ENCODE measurements at regions not wholly inside any gene's neighbourhood (a gene's known extent, or its start where the extent isn't known, plus 50 kb on each side); places are given as distances from the start of the nearest gene placed in this dataset.

DNA sequence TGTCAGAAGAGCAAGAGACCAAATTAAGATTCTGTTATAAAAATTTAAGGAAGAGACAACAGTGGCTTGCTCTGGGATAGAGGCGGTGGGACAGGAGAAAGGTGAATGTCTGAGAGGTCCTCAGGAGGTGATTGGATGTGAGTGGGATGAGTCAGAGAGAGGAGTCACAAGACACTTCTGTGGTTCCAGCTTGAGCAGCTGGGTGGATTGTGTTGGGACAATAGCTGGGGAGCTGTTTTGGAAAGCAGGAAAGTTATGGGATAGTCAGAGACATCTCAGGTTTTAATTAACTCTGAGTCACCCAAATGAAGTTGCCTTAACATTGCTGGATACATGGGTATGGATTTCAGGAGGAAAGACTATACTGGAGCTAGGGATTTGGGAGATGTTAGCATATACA, 218.0 kb upstream of the TRIB2 start:
- DNase-seq (ENCODE audit: low read depth, low spot score): no peak

DNA sequence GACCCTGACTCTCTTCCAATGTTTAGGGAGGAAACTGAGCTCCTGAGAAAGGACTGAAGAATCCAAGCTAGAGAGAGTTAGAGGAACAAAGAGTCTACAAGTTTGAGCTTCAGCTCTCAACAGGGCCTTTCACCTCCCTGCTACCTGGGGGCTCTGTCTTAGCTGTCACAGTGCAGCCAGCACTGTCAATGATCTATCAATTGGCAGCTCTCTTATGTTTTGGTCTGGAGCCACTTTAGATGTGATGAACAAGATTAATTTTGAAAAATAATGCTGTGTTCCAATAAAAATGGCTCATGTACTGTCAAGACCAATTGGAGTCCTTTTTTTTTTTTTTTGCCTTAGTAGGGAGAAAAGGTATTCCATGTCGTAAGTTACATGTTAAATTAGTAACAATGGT, 215.8 kb upstream of the TRIB2 start:
- no peak overlapping the region for H3K4me3 ChIP-seq (ENCODE audit: low read length)

More for the DNA sequence above, 218.0 kb upstream of the TRIB2 start:
- no peak overlapping the region for H3K4me3 ChIP-seq (ENCODE audit: low read length)

DNA sequence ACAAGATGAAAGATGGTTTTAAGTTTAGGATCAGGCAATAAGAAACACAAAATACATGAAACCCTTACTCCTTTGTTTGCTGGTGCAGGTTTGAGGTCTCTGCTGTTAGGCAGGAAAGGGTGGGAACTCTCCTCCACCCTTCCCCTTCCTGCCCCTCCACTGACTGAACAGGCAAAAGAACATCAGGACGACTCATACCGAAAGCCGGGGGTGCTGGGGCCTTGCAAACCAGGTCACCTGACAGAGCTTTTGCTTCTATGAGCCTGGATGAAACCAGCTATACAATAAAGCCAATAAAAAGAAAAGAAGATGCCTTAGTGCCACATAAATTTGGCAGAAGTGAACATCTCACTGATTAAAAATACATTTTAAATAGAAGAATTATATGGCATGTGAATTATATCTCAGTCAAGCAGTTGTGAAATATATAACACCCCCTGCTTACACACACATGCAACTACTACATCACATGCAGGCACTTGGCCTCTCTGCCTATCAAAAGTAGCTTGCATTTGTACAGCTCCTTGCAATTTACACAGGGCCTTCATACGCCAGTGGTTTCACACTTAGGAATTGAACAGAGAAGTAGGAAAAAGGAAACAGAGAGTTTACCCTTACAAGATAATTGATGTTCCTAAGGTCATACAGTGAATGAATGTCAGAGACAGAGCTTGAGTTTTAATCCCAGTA, 215.1 kb upstream of the TRIB2 start:
- 0 out of 2 replicates have a peak overlapping the region, but pooled peaks have one; percentile 2 for H3K4me3 ChIP-seq (ENCODE audit: low read length)
- DNase-seq (ENCODE audit: low read depth, low spot score): peak; percentile 75

More for the DNA sequence above, 215.8 kb upstream of the TRIB2 start:
- no peak for DNase-seq (ENCODE audit: low read depth, low spot score)

DNA sequence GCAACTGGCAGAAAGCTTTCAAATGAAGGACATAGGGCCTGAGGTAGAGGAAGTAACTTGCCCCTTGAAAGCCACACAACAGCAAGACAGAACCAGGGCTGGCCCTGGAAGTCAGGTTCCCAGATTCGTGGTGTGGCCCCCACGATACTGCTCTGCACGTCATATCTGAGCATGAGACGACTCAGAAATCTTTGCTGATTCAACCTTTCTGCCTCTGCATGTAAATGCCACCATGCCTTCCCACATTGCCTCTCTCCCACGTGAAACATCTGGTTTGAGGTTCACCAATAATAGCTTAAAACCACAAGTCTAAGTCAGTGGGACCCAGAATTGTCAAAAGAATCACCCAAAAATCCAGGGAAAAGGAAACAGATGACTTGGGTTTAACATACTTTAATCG, 214.0 kb upstream of the TRIB2 start:
- peak; percentile 88 for DNase-seq (ENCODE audit: low read depth, low spot score)
- no peak overlapping the region for H3K4me3 ChIP-seq (ENCODE audit: low read length)

DNA sequence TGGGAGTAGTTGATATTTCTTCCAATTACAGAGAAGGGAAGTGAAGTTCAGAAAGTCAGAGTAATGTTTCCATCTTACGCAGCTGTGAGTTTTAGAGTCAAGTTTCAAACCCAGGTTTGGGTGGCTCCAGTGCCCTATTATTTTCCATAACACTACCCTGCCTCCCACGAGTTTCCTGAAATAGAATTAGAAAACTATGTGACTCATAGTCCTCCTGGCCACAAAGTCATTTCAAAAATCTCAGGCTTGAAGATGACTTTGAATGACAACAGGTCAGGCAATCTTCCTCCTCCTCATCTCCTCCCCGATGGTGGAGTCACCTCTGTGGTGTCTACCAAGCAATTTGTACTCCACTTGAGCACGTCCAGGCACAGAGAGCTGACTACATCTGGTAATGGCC, 212.3 kb upstream of the TRIB2 start:
- no peak for DNase-seq (ENCODE audit: low read depth, low spot score)
- H3K4me3 ChIP-seq (ENCODE audit: low read length): no peak overlapping the region

DNA sequence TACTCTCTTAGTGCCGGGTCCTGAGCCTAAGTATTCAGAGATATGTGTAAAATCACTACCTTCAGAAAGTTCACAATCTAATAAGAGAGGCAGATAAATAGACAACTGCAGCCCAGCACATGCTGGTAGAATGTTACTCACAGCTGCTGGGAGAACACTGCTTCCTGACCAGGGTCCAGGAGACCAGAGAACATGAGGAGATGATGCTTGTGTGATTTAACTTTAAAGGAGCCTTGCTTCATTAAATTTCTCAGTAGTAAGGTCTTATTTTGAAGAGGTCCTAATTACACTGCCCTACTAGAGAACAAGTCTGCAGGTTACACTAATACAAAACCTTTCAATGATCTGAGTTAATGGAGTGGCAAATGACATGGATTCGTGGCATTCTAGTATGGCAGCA, 209.9 kb upstream of the TRIB2 start:
- no peak overlapping the region for H3K4me3 ChIP-seq (ENCODE audit: low read length)
- DNase-seq (ENCODE audit: low read depth, low spot score): no peak

DNA sequence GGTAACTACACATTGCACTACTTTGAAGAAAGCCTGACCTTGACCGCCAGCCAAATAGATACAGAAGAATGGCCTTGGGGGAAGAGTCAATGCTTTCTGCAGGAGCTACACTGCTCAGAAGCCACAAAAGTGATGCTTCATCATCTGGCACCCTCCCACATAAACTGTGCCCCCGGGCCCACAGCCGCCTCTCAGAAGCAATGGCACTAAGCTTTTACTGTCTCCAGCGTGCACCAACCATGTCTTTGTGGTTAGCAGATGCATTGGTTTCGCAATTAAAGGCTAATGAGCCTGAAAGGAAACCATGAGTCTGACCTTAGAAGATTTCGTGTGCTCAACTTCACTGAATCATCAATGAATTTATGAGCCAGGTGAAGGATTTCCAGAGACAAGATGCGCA, 209.4 kb upstream of the TRIB2 start:
- DNase-seq (ENCODE audit: low read depth, low spot score): peak; percentile 86
- H3K4me3 ChIP-seq (ENCODE audit: low read length): no peak overlapping the region

DNA sequence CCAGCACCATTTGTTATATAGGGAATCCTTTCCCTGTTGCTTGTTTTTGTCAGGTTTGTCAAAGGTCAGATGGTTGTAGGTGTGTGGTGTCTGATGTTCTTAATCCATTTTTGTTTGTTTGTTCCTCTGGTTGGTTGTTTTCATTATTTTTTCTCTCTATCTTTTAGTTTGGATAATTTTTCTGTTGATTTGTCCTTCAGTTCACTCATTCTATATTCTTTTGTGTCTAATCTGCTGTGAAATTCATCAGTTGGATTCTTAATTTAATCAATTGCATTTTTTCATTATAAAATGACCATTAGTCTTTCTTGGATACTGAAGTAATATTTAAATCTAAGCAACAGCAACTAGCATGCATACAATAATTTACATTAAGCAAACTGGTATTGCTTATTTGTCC, 206.7 kb upstream of the TRIB2 start:
- H3K4me3 ChIP-seq (ENCODE audit: low read length): no peak overlapping the region
- no peak for DNase-seq (ENCODE audit: low read depth, low spot score)

DNA sequence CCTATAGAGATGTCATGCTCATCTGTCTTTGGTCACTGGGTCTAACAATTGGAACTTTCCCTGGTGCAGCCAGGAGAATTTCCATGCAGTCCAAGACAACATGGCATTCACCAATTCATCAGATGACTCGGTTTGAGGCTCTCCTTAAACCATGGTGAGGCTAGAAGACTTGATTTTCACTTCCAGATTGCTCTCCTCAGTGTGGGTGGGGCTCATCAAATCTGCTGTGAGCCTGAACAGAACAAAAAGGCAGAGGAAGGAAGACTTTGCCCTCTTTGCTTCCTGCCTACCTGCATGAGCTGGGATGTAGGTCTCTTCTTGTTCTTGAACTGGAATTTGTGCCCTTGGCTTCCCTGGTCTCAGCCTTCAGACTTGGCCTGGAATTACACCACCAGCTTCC, 203.4 kb upstream of the TRIB2 start:
- no peak overlapping the region for H3K4me3 ChIP-seq (ENCODE audit: low read length)
- DNase-seq (ENCODE audit: low read depth, low spot score): peak; percentile 44

DNA sequence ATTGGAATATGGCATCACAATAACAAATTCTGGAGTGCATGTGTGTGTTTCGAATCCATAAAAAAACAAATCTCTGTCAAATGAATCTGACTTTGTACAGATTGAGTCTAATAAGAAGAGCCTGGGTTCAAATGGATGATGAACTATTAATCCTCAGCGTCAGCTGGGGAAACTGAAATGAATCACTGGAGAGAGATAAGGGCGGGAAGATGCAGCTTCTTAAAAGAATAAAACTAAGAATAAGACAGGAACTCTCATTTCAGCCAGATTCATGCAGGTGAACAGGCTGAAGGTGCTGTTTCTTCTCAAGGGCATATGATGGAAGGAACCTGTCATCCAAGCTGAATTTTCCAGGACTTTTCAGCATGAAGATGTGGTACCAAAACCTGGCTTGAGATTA, 202.6 kb upstream of the TRIB2 start:
- DNase-seq (ENCODE audit: low read depth, low spot score): no peak
- no peak overlapping the region for H3K4me3 ChIP-seq (ENCODE audit: low read length)

DNA sequence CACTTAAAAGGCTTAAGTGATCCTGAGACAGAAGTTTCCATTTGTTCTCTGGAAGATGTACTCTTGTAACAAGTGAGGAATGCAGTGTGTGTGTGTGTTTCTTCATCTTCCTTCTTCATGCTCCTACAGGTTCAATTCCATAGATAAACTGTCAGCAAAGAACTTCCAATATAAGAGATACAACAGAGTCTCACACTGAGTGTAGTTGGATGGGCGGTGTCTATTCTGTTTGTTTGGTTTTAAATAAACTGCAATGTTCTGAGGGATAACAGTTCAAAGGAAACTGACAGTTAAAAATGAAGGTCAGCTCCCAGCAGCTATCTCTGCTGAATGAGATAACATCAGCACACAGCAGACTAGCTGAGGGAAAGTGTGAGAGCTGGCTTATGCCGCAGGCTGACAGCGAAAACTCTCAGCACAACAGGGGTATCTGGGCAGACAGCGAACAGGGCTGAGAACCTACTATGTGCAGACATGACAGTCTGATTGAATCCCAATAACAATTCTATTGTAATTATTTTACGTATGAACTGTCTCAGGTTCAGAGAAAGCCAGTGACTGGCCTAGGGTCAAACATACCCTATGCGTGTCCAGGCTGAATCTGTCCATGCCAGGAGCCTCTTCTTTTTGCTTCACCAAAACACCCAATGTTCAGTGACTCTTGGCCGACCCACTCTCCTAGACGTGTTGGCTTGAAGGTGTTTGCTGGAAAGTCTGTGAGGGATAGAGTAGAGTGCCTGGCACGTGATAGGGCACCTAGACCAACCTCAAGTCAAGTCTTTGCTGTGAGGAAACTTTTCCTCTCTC, 201.9 kb upstream of the TRIB2 start:
- no peak overlapping the region for H3K4me3 ChIP-seq (ENCODE audit: low read length)
- DNase-seq (ENCODE audit: low read depth, low spot score): peak; percentile 89

DNA sequence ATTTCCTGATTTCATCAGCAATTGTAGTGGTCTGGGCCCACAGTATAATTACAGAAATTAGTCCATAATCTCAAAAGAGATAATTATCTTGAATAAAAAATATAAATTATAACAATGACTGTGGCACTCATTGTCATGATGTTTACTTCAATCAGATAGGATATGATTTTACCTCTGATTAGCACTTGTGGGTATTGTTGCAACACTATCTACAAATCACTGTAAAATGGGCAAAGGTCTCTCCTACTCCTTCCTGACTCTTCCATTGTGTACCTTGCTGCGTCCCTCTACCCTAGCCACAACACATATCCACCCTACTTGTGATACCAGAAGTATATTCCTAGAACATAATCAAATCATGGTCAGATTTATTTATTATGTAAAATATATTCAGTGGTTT, 200.9 kb upstream of the TRIB2 start:
- no peak overlapping the region for H3K4me3 ChIP-seq (ENCODE audit: low read length)
- DNase-seq (ENCODE audit: low read depth, low spot score): no peak

DNA sequence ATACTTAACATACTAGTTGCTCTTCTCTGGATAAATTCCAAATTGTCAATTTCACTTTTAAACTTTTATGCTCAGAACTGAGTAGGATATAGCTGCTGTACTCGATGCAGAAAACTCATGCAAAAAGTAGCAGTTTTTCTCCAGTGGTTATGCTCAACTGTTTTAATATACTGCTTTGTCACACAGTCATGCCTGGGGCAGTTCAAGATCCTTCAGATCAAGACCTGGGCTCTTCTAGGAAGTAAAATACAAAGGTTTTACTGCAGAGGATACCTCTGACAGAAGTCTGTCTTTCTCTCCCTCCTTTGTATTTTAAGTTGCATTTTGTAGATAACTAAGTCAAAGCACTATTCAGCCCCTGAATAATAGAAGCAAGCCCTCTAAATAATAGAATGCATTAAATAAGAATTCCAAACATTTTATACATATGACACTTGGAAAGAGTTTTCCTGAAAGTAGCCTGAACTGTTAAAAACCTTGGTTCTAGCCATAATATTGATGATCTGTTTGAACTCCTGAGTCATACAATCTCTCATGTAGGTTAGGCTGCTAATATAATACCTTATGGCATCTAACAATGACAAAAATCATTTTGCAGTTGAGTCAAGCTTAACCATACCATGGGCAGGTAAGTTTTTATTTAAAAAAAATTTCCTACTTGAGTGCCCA, 183.3 kb upstream of the TRIB2 start:
- H3K4me3 ChIP-seq (ENCODE audit: low read length): no peak overlapping the region
- no peak for DNase-seq (ENCODE audit: low read depth, low spot score)

DNA sequence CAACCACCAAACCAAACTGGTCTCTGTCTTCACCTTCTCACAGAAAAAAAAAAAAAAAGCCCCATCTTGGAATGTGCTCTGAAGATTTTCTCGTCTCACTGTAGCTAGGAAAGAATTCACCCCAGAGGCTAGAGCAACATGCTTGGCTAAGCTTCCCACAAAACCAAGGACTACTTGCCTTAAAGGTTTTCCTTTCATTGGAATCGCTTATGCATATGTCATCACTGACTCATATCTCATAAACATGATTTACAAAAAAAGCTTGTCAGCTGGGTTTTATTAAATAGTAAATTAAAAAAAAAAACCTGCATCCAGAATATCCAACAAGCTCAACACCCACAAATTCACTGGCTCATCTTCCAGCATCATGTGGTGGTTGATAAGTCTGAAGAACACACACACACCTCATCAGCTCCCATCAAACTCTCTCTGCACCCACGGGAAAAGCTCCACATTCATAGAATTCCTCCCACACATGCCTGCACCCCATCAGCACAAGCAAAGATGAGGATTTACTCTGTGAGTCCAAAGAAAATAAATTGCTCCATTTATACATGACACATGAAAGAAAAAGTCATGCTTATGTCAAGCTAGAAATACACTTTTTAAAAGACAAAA, 182.0 kb upstream of the TRIB2 start:
- H3K4me3 ChIP-seq (ENCODE audit: low read length): no peak overlapping the region
- DNase-seq (ENCODE audit: low read depth, low spot score): no peak

DNA sequence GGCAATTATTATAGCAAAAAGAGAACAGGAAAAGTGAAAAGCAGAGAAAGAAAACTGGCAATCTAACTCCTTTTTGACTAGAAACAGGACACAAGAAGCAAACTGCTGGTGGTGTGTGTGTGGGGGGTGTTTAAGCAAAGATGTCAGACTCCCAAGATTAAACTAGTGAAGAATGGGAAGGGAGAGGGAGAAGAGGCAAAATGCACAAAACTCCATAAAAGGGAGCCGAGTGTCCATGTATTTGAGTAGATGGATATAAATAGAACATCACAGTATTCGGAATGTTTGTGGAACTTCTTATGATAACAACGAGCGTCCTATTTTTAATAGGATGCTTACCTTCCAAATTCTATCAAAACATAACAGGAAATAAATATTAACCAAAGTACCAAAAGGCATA, 179.8 kb upstream of the TRIB2 start:
- no peak overlapping the region for H3K4me3 ChIP-seq (ENCODE audit: low read length)
- DNase-seq (ENCODE audit: low read depth, low spot score): no peak

DNA sequence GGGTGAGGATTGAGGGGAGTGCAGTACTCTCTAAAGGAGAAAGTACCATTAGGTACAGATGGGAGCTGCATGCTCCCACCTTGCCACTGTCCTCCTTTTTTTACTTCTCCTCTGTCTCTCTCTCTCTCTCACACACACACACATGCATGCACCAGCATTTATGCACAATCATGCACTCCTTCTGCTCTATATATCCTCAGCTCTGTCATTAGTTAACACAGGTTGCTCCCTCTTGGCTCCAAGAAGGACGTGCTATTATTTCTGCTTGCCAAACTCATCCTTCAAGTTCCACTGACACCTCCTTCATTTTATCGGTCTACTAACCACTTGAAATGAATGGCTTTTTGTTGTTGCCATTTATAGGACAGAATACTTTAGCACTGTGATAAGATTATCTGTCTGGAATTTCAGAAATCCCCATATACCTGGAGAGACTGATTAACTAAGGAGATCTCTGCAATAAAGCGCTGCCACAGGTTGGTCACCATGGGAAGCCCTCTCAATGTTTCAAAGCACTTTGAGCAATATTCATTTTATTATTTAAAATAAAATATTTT, 178.5 kb upstream of the TRIB2 start:
- DNase-seq (ENCODE audit: low read depth, low spot score): no peak
- H3K4me3 ChIP-seq (ENCODE audit: low read length): no peak overlapping the region

DNA sequence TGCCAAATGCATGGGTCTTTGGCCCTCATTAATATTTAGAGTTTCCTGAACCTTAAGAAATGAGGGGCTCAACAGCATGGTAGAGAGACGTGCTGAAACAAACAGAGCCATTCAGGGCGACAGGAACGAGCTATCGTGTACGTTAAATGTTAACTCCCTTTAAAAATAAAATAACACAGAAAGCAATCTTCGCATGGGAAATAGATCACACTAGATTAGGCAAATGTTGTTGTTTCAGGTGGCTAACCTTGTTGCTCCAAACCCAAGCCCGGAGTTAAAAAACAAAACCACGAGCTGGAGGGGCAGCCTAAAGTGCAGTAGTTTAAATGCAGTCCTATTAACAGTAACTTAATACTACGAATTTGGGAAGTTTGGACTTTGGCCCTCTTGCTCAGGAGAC, 177.4 kb upstream of the TRIB2 start:
- no peak for DNase-seq (ENCODE audit: low read depth, low spot score)
- no peak overlapping the region for H3K4me3 ChIP-seq (ENCODE audit: low read length)

DNA sequence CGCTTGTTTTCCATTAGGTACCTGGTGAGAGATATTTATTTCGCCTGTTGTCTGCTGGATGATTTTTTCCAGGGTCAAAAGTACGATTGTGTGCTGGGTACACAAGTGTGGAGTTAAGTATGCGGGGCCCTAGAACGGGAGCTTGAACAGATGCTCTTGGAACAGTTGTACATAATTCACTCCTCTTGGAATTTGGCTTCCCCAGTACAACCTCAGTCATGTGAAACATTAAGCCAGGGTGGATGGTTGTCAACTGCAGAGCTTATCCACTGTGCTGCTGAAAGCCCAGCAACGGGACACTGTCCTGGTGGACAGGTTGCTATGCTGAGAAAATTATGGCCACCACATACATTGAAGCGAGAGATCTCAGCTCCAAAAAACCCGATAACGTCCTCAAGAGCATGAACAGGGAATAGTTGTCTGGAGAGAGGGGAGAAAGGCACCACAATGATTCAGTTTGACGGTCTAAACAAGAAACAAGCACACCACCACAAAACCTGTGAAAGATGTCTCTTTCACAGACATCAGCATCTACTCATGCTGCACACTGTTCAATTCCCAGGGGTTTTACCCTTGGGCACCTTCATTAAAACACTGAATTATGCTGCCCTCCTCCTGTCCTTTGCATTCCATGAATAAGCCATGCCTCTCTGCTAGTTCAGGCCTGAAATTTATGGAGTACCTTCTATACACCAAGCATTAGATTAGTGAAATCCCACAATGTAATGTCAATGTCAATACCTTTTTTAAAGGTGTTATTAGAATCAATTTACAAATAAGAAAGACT, 176.8 kb upstream of the TRIB2 start:
- DNase-seq (ENCODE audit: low read depth, low spot score): no peak
- H3K4me3 ChIP-seq (ENCODE audit: low read length): no peak overlapping the region
